ENCODE measurements at regions not wholly inside any gene's neighbourhood (a gene's known extent, or its start where the extent isn't known, plus 50 kb on each side); places are given as distances from the start of the nearest gene placed in this dataset.
"Not testable (repeated sequence)": the region's sequence is repeated elsewhere in the genome, so short reads cannot be mapped to it uniquely, and the experiment has no call there.

DNA sequence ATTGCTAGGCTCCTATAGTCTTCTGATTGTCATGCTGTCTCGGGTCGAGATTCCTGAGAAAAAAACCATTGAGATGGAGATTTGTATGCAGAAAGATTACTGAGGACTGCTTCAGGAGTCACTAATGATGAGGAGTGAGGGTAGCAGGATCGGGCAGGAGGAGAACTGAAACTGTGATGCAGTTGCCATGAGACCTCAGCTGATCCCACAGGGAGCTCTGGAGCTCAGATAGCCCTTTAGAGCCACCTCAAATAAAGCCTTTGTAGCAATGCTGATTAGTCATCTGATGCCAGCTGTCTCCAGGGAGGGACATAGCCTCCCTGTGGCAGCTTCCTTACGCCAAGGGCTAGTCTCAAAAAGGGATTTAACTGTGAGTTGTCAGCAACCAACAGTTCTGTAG, 256.9 kb downstream of the DMAC1 start:
- no peak for DNase-seq (ENCODE audit: low read depth)

- DNase-seq (ENCODE audit: low read depth) = no peak
Measured at GRCh38 chr9:7542126-7542525, 257.5 kb downstream of the DMAC1 start.

DNA sequence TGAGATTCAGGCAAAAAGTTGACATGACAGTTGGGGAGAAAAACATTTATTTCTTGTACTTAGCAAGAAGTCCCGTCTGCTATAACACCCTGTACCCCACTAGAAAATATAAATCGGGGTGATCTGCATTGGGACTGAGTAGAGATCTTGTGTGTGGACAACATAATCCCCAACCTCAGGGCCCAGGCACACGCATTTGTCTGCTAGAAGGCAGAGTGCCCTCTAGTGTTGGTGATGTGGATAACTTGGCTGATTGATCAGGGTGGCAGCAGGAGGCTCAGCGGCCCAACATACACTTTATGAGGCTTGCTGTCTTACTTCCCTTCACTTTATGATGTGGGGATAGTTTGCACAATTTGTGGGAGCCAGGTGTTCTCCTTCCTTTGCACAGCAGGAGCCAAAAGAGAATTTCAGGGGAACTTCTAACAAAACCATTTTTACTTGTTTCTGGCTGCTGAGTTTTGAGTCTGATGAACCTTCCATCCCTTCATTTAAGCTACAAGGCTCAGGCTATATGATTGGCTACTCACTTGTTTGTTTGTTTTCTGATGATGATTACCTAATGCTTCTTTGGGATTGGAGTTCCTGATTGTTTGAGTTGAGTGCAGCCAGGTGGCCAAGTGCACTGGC, 263.2 kb downstream of the DMAC1 start:
- peak; percentile 0 for DNase-seq (ENCODE audit: low read depth)

DNA sequence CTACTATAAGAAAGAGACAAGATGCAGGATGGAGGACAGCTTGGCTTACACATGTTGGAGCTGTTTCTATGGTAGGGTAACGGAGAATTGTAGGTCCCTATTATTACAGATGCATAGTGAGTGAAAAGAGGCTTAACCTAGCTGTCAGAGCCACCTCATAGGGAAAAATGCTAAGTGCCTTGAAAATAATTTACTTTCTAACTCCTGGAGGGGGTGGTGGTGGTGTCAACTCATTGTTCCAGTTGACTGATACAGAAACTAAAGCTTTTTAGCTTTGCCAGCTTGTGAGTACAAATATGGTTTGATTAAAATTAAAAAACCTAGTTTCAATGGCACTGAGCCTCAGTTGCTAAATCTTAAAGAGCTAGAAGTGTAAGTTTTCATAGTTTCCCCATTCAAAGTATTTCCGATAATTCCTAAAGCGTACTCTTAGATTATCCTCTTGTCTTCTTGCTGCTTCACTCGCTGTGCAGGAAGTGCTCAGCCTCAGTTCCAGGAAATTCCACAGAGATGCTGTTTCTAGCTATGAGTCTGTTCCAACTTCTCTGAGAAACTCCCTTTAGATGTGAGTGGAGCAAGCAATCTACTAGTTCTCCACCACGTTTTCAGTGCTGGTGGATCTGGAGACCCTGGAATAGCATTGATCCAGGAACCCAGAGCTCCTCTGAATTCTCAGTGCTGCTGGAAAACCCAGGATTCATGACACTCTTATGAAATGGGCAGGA, 265.2 kb downstream of the DMAC1 start:
- DNase-seq (ENCODE audit: low read depth) = no peak

DNA sequence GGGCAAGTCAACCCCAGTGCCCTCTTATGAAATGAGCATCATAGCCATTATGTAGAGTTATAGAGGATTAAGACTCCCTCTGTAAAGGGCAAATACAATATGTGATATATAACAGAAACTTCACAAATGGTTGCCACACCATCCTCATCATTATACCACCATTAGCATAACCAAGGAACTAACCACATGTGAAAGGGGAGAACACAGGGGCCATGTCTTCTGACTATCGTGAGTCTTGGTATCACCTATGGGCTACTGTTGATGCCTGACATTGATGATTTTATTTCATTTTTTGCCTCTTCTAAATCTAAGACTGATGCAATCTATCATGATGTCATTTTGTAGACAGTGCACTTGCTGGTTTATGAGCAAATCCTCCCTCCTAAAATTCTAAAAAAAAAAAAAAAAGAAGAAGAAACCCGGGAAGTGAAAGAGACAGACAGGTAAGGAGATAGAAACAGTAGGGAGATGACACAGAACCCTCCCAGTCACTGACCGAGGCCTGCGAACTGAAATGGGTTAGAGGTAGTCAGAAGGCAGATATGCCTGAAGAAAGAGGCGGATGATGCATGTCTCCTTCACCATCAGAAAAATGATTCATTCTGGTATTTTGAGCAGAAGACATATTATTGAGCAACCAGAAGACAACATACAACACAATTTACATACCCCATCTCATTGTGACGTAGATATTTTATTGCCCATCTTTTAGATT, 266.0 kb downstream of the DMAC1 start:
- no peak for DNase-seq (ENCODE audit: low read depth)

DNA sequence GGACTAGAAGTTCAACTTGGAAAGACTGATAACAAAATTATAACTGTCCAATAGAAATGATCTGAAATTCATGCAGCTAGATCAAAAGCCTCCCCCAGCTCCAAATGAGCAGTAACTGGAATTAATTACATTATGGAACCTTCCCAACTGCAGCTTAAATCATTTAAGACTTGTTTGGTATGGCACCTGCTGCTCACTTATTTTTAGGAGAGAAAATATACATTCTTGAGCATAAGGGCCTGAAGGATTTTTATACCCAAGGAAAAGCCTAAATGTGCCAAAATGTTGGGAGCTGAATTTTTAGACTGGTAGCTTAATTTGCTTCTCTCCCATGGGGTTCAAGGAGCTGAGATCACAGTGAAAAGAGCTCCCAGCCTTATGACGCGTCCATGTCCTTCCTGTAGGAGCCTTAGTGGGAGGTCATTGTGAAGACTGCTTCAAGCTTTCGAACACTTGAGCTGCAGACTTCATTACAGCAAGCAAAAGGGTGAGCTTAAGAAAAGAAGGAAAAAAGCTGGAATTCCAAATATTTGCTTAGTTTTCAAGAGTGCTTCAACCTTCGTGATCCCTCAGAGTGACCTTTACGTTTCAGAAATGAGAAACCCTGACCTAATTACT, 276.0 kb downstream of the DMAC1 start:
- no peak for DNase-seq (ENCODE audit: low read depth)

GRCh38 chr9:7520396-7520795, 279.2 kb downstream of the DMAC1 start:
- DNase-seq (ENCODE audit: low read depth) = no peak

- no peak for DNase-seq (ENCODE audit: low read depth)
Measured at GRCh38 chr9:7516376-7516775, 283.2 kb downstream of the DMAC1 start.

- no peak for DNase-seq (ENCODE audit: low read depth)
Measured at GRCh38 chr9:7510199-7510598, 289.4 kb downstream of the DMAC1 start.

- DNase-seq (ENCODE audit: low read depth) = no peak
Measured at GRCh38 chr9:7509576-7510145, 289.9 kb downstream of the DMAC1 start.

GRCh38 chr9:7508516-7508915, 291.1 kb downstream of the DMAC1 start:
- DNase-seq (ENCODE audit: low read depth) = no peak

GRCh38 chr9:7507566-7508270, 291.9 kb downstream of the DMAC1 start:
- no peak for DNase-seq (ENCODE audit: low read depth)

DNA sequence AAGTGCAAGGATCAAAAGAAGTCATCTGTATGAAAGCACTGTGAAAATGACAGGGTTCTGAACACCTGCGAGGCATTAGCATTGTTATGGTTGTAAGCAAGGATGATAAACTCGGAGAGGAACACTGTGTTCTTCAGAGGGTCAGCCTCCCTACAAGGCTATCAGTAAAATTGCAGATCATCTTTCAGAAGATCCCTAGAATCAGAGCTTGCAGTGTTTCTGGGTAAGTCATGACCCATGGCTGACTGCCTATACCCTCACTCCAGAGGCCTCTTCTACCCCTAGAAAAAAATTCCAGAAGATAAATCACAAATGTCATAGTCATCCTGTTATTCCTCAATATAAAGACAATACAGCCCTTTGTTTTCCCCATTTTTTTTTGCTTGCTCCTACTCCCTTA, 292.6 kb downstream of the DMAC1 start:
- no peak for DNase-seq (ENCODE audit: low read depth)

GRCh38 chr9:7500521-7500920, 299.1 kb downstream of the DMAC1 start:
- DNase-seq (ENCODE audit: low read depth) = no peak

GRCh38 chr9:7491641-7492040, 307.9 kb downstream of the DMAC1 start:
- no peak for DNase-seq (ENCODE audit: low read depth)

- no peak for DNase-seq (ENCODE audit: low read depth)
Measured at GRCh38 chr9:7490317-7491108, 309.1 kb downstream of the DMAC1 start.

DNA sequence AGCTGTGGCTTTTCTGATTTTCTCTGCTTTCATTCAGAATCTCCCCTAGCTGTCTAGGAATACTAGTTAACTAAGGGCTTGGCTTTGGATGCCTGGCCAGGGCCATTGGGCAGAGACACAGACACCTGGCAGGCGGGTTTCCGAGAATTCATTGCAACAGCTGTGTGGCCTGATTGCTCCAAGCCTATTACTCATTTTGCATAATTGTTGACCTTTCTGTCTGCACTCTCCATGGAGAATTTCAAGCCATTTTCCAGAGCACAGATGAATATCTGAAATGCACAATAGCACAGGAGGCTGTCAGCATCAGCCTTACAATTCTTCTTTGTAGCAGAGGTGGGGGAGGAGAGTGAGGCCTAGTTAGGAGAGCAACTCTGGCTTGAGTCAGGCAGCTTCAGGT, 310.5 kb downstream of the DMAC1 start:
- DNase-seq (ENCODE audit: low read depth) = no peak

DNA sequence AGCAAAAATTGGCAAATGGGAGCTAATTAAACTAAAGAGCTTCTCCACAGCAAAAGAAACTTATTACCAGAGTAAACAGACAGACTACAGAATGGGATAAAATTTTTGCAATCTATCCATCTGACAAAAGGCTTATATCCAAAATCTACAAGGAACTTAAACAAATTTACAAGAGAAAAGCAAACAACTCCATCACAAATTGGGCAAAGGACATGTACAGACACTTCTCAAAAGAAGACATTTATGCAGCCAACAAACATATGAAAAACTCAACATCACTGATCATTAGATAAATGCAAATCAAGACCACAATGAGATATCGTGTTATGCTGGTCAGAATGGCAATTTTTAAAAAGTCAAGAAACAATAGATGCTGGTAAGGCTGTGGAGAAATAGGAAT, 315.6 kb downstream of the DMAC1 start:
- not testable (repeated sequence) for DNase-seq (ENCODE audit: low read depth)

DNA sequence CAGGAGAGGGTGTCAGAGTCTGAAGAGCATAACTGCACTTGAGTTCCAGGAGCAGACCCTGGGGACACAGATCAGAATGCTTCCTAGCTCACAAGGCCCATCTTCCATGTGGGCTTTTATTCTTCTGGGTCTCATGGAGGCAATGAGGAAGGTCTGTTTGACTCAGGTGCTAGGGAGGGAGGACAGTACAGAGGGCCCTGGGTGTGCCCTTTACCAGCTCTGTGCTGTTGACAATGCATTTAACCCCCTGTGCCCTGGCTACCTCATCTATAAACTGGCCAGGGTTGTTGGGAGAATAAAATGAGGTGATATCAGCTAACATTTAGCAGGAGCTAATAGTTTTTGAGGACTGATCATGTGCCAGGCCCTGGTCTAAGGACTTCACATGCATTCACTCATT, 318.0 kb downstream of the DMAC1 start:
- DNase-seq (ENCODE audit: low read depth) = no peak

DNA sequence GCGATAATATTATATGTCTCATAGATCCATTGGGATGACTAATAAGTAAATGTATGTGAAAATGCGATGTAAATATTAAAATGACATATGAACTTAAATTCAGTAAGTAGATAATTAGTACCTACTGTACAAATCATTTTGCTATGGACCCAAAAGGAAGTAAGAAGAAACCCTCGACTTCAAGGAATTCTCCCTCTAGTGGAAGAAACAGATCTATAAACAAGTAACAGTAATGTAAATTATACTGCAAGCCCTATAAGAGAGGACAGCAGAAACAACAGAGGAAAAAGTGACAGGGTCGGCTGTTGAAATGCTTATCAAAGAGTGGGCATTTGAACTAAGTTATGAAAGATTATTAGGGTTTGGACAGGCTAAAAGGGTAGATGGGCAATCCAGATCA, 320.3 kb downstream of the DMAC1 start:
- no peak for DNase-seq (ENCODE audit: low read depth)

GRCh38 chr9:7478646-7479045, 320.9 kb downstream of the DMAC1 start:
- DNase-seq (ENCODE audit: low read depth) = no peak
